ENCODE measurements at regions not wholly inside any gene's neighbourhood (a gene's known extent, or its start where the extent isn't known, plus 50 kb on each side); places are given as distances from the start of the nearest gene placed in this dataset.

- Histone ChIP-seq H3K4me2 (ENCODE audit: insufficient read depth, low read length) (no peak overlapping the region), H3K27me3 (ENCODE audit: control insufficient read depth in 2 of 2, insufficient read depth in 2 of 2, low read length in 2 of 2) (no peaks in the 10 kb centered on the region), H3K4me1 (replicated peaks in 1 of 2; ENCODE audit: control insufficient read depth in 2 of 2, insufficient read depth in 2 of 2, low read length in 2 of 2) (no peaks in the 10 kb centered on the region), H4K20me1 (replicated peaks; ENCODE audit: control insufficient read depth, insufficient read depth, low read length) (no peaks in the 10 kb centered on the region), H3K79me2 (ENCODE audit: control insufficient read depth, insufficient read depth, low read length) (no peaks in the 10 kb centered on the region), H3K9ac (ENCODE audit: insufficient read depth in 1 of 2, low read depth in 2 of 2, low read length in 2 of 2) (no peak overlapping the region), H3K27ac (ENCODE audit: extremely low read depth, low read depth, low read length) (no peak overlapping the region), H3K4me3 (no peak overlapping the region), H3K9me3 (replicated peaks; ENCODE audit: control insufficient read depth, insufficient read depth, low read depth, low read length) (no peaks in the 10 kb centered on the region), H3K9me1 (ENCODE audit: control insufficient read depth, insufficient read depth, low read length) (no peaks in the 10 kb centered on the region), H2AFZ (ENCODE audit: low read depth, low read length) (no peak overlapping the region), H3K36me3 (ENCODE audit: control insufficient read depth, insufficient read depth, low read length) (no peaks in the 10 kb centered on the region)
- ChIA-PET POLR2A (no interaction called here), CTCF (ENCODE audit: low intra/inter-chr PET ratio) (no interaction called here)
- intact Hi-C loops (cut with micrococcal nuclease): no loop called here
- FAIRE-seq (no peak), DNase-seq (ENCODE audit: extremely low read depth in 1 of 4, low spot score in 3 of 4) (no peak), ATAC-seq (no peak)
- no TSS peak for BruUV-seq (replicated peaks)
- TF ChIP-seq ELF1 (tag; IDR thresholded peaks at IDR 0.05): no peak
- TF ChIP-seq HDGF (IDR thresholded peaks at IDR 0.05): no peak
- TF ChIP-seq ZZZ3 (IDR thresholded peaks at IDR 0.05): no peak
- TF ChIP-seq ZBTB26 (CRISPR knock-in tag; IDR thresholded peaks at IDR 0.05): no peak
- TF ChIP-seq, protein P1, sequence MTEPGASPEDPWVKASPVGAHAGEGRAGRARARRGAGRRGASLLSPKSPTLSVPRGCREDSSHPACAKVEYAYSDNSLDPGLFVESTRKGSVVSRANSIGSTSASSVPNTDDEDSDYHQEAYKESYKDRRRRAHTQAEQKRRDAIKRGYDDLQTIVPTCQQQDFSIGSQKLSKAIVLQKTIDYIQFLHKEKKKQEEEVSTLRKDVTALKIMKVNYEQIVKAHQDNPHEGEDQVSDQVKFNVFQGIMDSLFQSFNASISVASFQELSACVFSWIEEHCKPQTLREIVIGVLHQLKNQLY (CRISPR knock-in tag; conservative IDR thresholded peaks at IDR 0.05): no peak
- TF ChIP-seq RBM39 (optimal IDR thresholded peaks at IDR 0.05; ENCODE audit: low read depth, low read length): no peak
- TF ChIP-seq DIDO1 (tag; IDR thresholded peaks at IDR 0.05; ENCODE audit: low read depth): no peak
- TF ChIP-seq ZNF75A (CRISPR knock-in tag; IDR thresholded peaks at IDR 0.05): no peak
- TF ChIP-seq PREB (CRISPR knock-in tag; IDR thresholded peaks at IDR 0.05): no peak
- TF ChIP-seq KLF10 (CRISPR knock-in tag; IDR thresholded peaks at IDR 0.05): no peak
- TF ChIP-seq SP1 (CRISPR knock-in tag; IDR thresholded peaks at IDR 0.05): no peak
- TF ChIP-seq, protein P2, sequence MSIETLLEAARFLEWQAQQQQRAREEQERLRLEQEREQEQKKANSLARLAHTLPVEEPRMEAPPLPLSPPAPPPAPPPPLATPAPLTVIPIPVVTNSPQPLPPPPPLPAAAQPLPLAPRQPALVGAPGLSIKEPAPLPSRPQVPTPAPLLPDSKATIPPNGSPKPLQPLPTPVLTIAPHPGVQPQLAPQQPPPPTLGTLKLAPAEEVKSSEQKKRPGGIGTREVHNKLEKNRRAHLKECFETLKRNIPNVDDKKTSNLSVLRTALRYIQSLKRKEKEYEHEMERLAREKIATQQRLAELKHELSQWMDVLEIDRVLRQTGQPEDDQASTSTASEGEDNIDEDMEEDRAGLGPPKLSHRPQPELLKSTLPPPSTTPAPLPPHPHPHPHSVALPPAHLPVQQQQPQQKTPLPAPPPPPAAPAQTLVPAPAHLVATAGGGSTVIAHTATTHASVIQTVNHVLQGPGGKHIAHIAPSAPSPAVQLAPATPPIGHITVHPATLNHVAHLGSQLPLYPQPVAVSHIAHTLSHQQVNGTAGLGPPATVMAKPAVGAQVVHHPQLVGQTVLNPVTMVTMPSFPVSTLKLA (conservative IDR thresholded peaks at IDR 0.05): no peak
- WGBS (ENCODE audit: insufficient coverage, low coverage, missing lambda C conversion rate): 0% methylated on average over 2 of the region's 2 CpGs
- in situ Hi-C loops (cut with MboI): no loop called here
Measured at GRCh38 chr4:131649227-131649626, 1499.9 kb upstream of the PCDH10 start.
